ENCODE measurements at regions not wholly inside any gene's neighbourhood (a gene's known extent, or its start where the extent isn't known, plus 50 kb on each side); places are given as distances from the start of the nearest gene placed in this dataset.

- ATAC-seq, result no peak
- no peaks in the 10 kb centered on the region for H3K36me3 ChIP-seq (ENCODE audit: control insufficient read depth, insufficient read depth, low read length)
- TF ChIP-seq POLR2AphosphoS5 (IDR thresholded peaks at IDR 0.05; ENCODE audit: low read depth, low read length) (no peak), TCF7L2 (IDR thresholded peaks at IDR 0.05; ENCODE audit: low read depth, low read length) (no peak), SIN3A (IDR thresholded peaks at IDR 0.05; ENCODE audit: borderline replicate concordance, insufficient read depth, low read depth, low read length) (no peak), CTCF (IDR thresholded peaks at IDR 0.05) (no peak), REST (IDR thresholded peaks at IDR 0.05; ENCODE audit: insufficient read depth in 1 of 2, low read depth in 2 of 2, low read length in 1 of 2) (no peak)
- H3K27ac ChIP-seq (ENCODE audit: low read length), result no peak overlapping the region
- ChIA-PET CTCF (no interaction called here), POLR2A (no interaction called here)
- H3K4me3 ChIP-seq (ENCODE audit: low read depth in 2 of 2, low read length in 2 of 2), result no peak overlapping the region
- H3K4me1 ChIP-seq (ENCODE audit: control insufficient read depth, insufficient read depth, low read length), result no peaks in the 10 kb centered on the region
- BruUV-seq (replicated peaks), result no TSS peak
- no peaks in the 10 kb centered on the region for H3K27me3 ChIP-seq (ENCODE audit: control insufficient read depth, insufficient read depth, low read length)
- in situ Hi-C loops (cut with HindIII; ENCODE audit: low pct_unique_long_range_greater_than_20kb, low sequenced_read_pairs), result no loop called here
- no peaks in the 10 kb centered on the region for H3K9me3 ChIP-seq (ENCODE audit: control insufficient read depth, insufficient read depth, low read depth, low read length)
- DNase-seq (ENCODE audit: low read depth, low spot score), result no peak
- intact Hi-C loops (cut with micrococcal nuclease; ENCODE audit: unreplicated experiment), result no loop called here
Observed at GRCh38 chr5:89208811-89209210, 325.8 kb upstream of the MEF2C start.

- H3K9me3 ChIP-seq (ENCODE audit: control insufficient read depth, insufficient read depth, low read depth, low read length), result no peaks in the 10 kb centered on the region
- intact Hi-C loops (cut with micrococcal nuclease; ENCODE audit: unreplicated experiment), result no loop called here
- no peak overlapping the region for H3K27ac ChIP-seq (ENCODE audit: low read length)
- no peaks in the 10 kb centered on the region for H3K4me1 ChIP-seq (ENCODE audit: control insufficient read depth, insufficient read depth, low read length)
- H3K4me3 ChIP-seq (ENCODE audit: low read depth in 2 of 2, low read length in 2 of 2), result no peak overlapping the region
- no peaks in the 10 kb centered on the region for H3K27me3 ChIP-seq (ENCODE audit: control insufficient read depth, insufficient read depth, low read length)
- in situ Hi-C loops (cut with HindIII; ENCODE audit: low pct_unique_long_range_greater_than_20kb, low sequenced_read_pairs), result no loop called here
- no peak for TF ChIP-seq SIN3A (IDR thresholded peaks at IDR 0.05; ENCODE audit: borderline replicate concordance, insufficient read depth, low read depth, low read length)
- no peak for TF ChIP-seq REST (IDR thresholded peaks at IDR 0.05; ENCODE audit: insufficient read depth in 1 of 2, low read depth in 2 of 2, low read length in 1 of 2)
- no peak for TF ChIP-seq CTCF (IDR thresholded peaks at IDR 0.05)
- TF ChIP-seq POLR2AphosphoS5 (IDR thresholded peaks at IDR 0.05; ENCODE audit: low read depth, low read length), result no peak
- no peak for TF ChIP-seq TCF7L2 (IDR thresholded peaks at IDR 0.05; ENCODE audit: low read depth, low read length)
- DNase-seq (ENCODE audit: low read depth, low spot score) (no peak), ATAC-seq (no peak)
- POLR2A ChIA-PET, result no interaction called here
- no TSS peak for BruUV-seq (replicated peaks)
- CTCF ChIA-PET, result no interaction called here
- H3K36me3 ChIP-seq (ENCODE audit: control insufficient read depth, insufficient read depth, low read length), result no peaks in the 10 kb centered on the region
Observed at GRCh38 chr5:89208392-89208791, 325.4 kb upstream of the MEF2C start.
